Spleen (tissue), 11 donors: ENCODE measurements at regions not wholly inside any gene's neighbourhood (a gene's known extent, or its start where the extent isn't known, plus 50 kb on each side); places are given as distances from the start of the nearest gene placed in this dataset.
"Not testable (repeated sequence)": the region's sequence is repeated elsewhere in the genome, so short reads cannot be mapped to it uniquely, and the experiment has no call there.

Experiments
- DNase-seq: peaks from one replicate; pipeline ENCODE4 v3.0.0-alpha.2; 2020
- H3K27ac ChIP-seq, 8 donors: fragments of 200-600 bp; sonication (generic) in 7 of 8; 1 replicate in 4 of 8; 2 replicates in 4 of 8; pipeline versions ENCODE4 v1.5.0 to v1.8.0; 2016 to 2021; ENCODE audit warnings: inconsistent platforms in 4 of 8, mild to moderate bottlenecking in 4 of 8, moderate library complexity in 1 of 8
- H3K27me3 ChIP-seq, 7 donors: fragments of 200-600 bp; sonication (generic) in 6 of 7; replicated peaks in 1 of 7; 1 replicate in 4 of 7; 2 replicates in 3 of 7; pipeline versions ENCODE4 v1.5.0 to v1.8.0; 2016 to 2021; ENCODE audit warnings: inconsistent platforms in 3 of 7, mild to moderate bottlenecking in 1 of 7
- H3K36me3 ChIP-seq, 6 donors: fragments of 200-600 bp; sonication (generic) in 5 of 6; 1 replicate in 4 of 6; 2 replicates in 2 of 6; pipeline versions ENCODE4 v1.5.0 to v1.8.0; 2016 to 2021; ENCODE audit warnings: inconsistent platforms in 2 of 6
- H3K4me1 ChIP-seq, 6 donors: fragments of 200-600 bp; sonication (generic) in 5 of 6; 1 replicate in 3 of 6; 2 replicates in 3 of 6; pipeline versions ENCODE4 v1.5.0 to v1.8.0; 2016 to 2021; ENCODE audit warnings: inconsistent platforms in 3 of 6
- H3K4me3 ChIP-seq, 8 donors: fragments of 200-600 bp; sonication (generic) in 7 of 8; 1 replicate in 4 of 8; 2 replicates in 4 of 8; pipeline versions ENCODE4 v1.5.0 to v1.8.0; 2016 to 2021; ENCODE audit warnings: inconsistent platforms in 4 of 8, mild to moderate bottlenecking in 4 of 8, moderate library complexity in 2 of 8
- H3K9me3 ChIP-seq, 8 donors: fragments of 200-600 bp; sonication (generic) in 7 of 8; 1 replicate in 4 of 8; 2 replicates in 4 of 8; pipeline versions ENCODE4 v1.5.0 to v1.8.0; 2016 to 2021; ENCODE audit warnings: inconsistent platforms in 4 of 8
- POLR2A ChIP-seq, 3 donors: fragments of 450-650 bp; IDR thresholded peaks; one replicate each; pipeline ENCODE4 v1.5.1; 2017; ENCODE audit warnings: antibody characterized with exemption in 3 of 3, mild to moderate bottlenecking in 1 of 3
- POLR2AphosphoS5 ChIP-seq, 3 donors: sonication (generic); formaldehyde crosslinking; IDR thresholded peaks; one replicate each; pipeline ENCODE4 v1.5.1; 2017; ENCODE audit warnings: antibody characterized with exemption in 3 of 3
- WGBS, 5 donors: extraction: QIAGEN DNeasy Blood & Tissue Kit in 3 of 5; methylation state at CpG; one replicate each; pipeline versions ENCODE4 v1.1.5 to v1.1.7; 2013 to 2018; 5-methylcytosine and 5-hydroxymethylcytosine counted together
- intact Hi-C: fragments of 100-400 bp; cut with DNase I; formaldehyde crosslinking; loops from one replicate; pipeline ENCODE4 v1.15.0; 2023; ENCODE audit warnings: low total_unique reads
- TF ChIP-seq, protein P1 (sequence below), 11 experiments: fragments of 200-600 bp in 7 of 11; fragments of 450-650 bp in 4 of 11; sonication (generic) in 4 of 11; IDR thresholded peaks in 8 of 11; conservative IDR thresholded peaks in 3 of 11; 1 replicate in 7 of 11; 2 replicates in 4 of 11; pipeline versions ENCODE4 v1.4.0 to v1.8.0; 2016 to 2021; ENCODE audit warnings: antibody characterized with exemption in 11 of 11, inconsistent platforms in 4 of 11, mild to moderate bottlenecking in 1 of 11
- donor health status: healthy with polysubstance abuse.
- donor health status: DM: no; HTN: no; CAD: no; lungs with moderate emphysema.
- donor health status: DM: no; HTN: no; CAD: no.
- donor health status: Bipolar disorder and iron deficiency.
- donor health status: healthy.
- donor health status: DM: no; HTN: no; CAD: no.
- donor health status: DM: yes; HTN: yes; CAD: no.

DNA sequence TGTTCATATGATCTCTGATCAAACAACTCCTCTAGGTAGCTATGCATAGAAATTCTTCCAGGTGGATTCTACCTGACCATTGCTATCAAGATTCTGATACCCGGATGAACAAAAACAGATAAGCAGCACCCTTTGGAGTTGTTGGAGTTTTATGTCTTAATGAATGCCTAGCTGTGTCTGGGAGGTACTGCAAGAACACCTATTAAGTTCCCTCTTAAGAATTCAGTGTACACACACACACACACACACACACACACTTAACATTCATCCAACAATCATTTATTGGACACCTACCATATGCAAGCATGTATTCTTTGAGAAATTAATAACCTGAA, 58.1 kb upstream of the FNDC3B start:
- intact Hi-C loops = no loop called here
- WGBS, 5 donors = 86 to 94% (median 87%) methylated on average over 1 of the region's 1 CpG
- H3K4me3 ChIP-seq = no peak overlapping the region
- peak overlapping the region in 5 of 8 donors; percentile 31 to 85 (median 71) for H3K27ac ChIP-seq
- no peaks in the 10 kb centered on the region for H3K36me3 ChIP-seq
- no peaks in the 10 kb centered on the region for H3K27me3 ChIP-seq
- TF ChIP-seq POLR2A (IDR thresholded peaks at IDR 0.05) (no peak), POLR2AphosphoS5 (IDR thresholded peaks at IDR 0.05) (no peak)
- TF ChIP-seq, protein P1, sequence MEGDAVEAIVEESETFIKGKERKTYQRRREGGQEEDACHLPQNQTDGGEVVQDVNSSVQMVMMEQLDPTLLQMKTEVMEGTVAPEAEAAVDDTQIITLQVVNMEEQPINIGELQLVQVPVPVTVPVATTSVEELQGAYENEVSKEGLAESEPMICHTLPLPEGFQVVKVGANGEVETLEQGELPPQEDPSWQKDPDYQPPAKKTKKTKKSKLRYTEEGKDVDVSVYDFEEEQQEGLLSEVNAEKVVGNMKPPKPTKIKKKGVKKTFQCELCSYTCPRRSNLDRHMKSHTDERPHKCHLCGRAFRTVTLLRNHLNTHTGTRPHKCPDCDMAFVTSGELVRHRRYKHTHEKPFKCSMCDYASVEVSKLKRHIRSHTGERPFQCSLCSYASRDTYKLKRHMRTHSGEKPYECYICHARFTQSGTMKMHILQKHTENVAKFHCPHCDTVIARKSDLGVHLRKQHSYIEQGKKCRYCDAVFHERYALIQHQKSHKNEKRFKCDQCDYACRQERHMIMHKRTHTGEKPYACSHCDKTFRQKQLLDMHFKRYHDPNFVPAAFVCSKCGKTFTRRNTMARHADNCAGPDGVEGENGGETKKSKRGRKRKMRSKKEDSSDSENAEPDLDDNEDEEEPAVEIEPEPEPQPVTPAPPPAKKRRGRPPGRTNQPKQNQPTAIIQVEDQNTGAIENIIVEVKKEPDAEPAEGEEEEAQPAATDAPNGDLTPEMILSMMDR (IDR thresholded peaks at IDR 0.05 in 8 of 11, conservative IDR thresholded peaks at IDR 0.05 in 3 of 11) = no peak
- no peaks in the 10 kb centered on the region for H3K9me3 ChIP-seq
- DNase-seq = no peak
- peaks cover 0 to 94% (median 19%) of the 10 kb centered on the region in 6 donors for H3K4me1 ChIP-seq

DNA sequence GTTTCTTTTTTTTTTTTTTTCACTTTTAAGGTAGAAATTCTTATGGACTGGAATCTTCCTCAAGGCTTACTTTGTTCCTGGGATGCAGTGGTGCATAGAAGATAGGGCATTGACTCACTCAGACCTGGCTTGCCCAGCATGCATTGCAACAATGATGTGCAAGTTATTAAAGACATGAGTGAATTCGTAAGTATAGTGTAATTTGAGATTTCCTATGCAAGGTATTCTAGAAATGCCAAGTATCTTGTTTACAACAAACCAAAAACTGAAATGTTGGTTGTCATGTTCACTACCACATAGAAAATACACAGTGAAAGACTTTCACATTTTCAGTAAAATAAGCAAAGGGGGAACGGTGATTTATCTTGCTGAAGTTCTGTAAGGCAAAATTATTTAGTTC, 56.5 kb upstream of the FNDC3B start:
- peaks cover 0 to 86% (median 14%) of the 10 kb centered on the region in 6 donors for H3K4me1 ChIP-seq
- TF ChIP-seq, protein P1 (IDR thresholded peaks at IDR 0.05 in 8 of 11, conservative IDR thresholded peaks at IDR 0.05 in 3 of 11) = no peak
- TF ChIP-seq POLR2AphosphoS5 (IDR thresholded peaks at IDR 0.05) (no peak), POLR2A (IDR thresholded peaks at IDR 0.05) (no peak)
- 70 to 82% (median 71%) methylated on average over 2 of the region's 2 CpGs for WGBS, 5 donors

DNA sequence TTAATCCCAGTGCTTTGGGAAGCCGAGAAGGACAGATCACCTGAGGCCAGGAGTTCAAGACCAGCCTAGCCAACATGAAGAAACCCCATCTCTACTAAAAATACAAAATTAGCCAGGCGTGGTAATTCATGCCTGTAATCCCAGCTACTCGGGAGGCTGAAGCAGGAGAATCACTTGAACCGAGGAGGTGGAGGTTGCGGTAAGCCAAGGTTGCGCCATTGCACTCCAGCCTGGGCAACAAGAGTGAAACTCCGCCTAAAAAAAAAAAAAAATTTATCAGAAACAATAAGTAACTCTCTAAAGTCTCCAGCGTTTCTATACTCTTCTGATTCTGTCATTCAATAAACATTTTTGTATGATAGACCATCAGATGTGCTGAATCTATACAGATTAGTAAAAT, 55.7 kb upstream of the FNDC3B start:
- 59 to 84% (median 73%) methylated on average over 8 of the region's 8 CpGs for WGBS, 5 donors
- peaks cover 0 to 78% (median 14%) of the 10 kb centered on the region in 6 donors for H3K4me1 ChIP-seq
- H3K36me3 ChIP-seq, H3K27me3 ChIP-seq, H3K4me3 ChIP-seq, DNase-seq, H3K9me3 ChIP-seq, intact Hi-C loops: not testable (repeated sequence)
- H3K27ac ChIP-seq = peak overlapping the region in 4 of 8 donors; percentile 11 to 85 (median 50)

More for the DNA sequence above, 56.5 kb upstream of the FNDC3B start:
- intact Hi-C loops = no loop called here
- peak overlapping the region in 2 of 8 donors; percentile 84 to 85 for H3K27ac ChIP-seq
- no peaks in the 10 kb centered on the region for H3K36me3 ChIP-seq
- H3K9me3 ChIP-seq = no peaks in the 10 kb centered on the region
- H3K4me3 ChIP-seq = no peak overlapping the region
- no peaks in the 10 kb centered on the region for H3K27me3 ChIP-seq
- DNase-seq = no peak

DNA sequence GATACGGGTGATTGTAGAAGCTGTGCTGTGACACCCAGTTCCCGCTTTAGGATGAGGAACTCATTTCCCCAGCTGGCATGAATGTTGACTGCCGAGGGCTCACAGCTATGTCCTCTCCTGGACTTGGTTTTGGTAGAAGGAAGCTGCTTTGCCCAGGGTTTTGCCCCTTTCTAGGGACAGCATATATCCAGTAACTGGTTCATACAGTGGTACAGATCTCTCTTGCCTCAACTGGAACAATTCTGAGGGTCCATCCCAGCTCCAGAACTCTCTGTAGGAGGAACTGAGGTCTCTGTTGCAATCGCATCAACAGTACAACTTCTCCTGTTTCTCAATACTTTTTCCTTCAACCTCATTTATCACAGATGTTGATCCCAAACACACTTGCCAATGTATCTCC, 54.5 kb upstream of the FNDC3B start:
- WGBS, 5 donors = 36 to 77% (median 50%) methylated on average over 4 of the region's 4 CpGs
- no peaks in the 10 kb centered on the region for H3K27me3 ChIP-seq
- TF ChIP-seq POLR2AphosphoS5 (IDR thresholded peaks at IDR 0.05) = no peak
- no peak for TF ChIP-seq POLR2A (IDR thresholded peaks at IDR 0.05)
- TF ChIP-seq, protein P1 (IDR thresholded peaks at IDR 0.05 in 8 of 11, conservative IDR thresholded peaks at IDR 0.05 in 3 of 11) = no peak
- intact Hi-C loops = no loop called here
- no peak for DNase-seq
- peak overlapping the region in 1 of 8 donors; percentile 25 for H3K4me3 ChIP-seq
- no peaks in the 10 kb centered on the region for H3K9me3 ChIP-seq
- H3K27ac ChIP-seq = peak overlapping the region in 7 of 8 donors; percentile 29 to 85 (median 72)
- H3K4me1 ChIP-seq = peaks cover 0 to 66% (median 14%) of the 10 kb centered on the region in 6 donors
- no peaks in the 10 kb centered on the region for H3K36me3 ChIP-seq

GRCh38 chr3:171986176-171986575, 53.2 kb upstream of the FNDC3B start:
- H3K36me3 ChIP-seq = no peaks in the 10 kb centered on the region
- H3K4me3 ChIP-seq = no peak overlapping the region
- TF ChIP-seq POLR2A (IDR thresholded peaks at IDR 0.05) (no peak), POLR2AphosphoS5 (IDR thresholded peaks at IDR 0.05) (no peak)
- TF ChIP-seq, protein P1 (IDR thresholded peaks at IDR 0.05 in 8 of 11, conservative IDR thresholded peaks at IDR 0.05 in 3 of 11) = no peak
- DNase-seq = no peak
- peak overlapping the region in 6 of 8 donors; percentile 42 to 85 (median 78) for H3K27ac ChIP-seq
- H3K9me3 ChIP-seq = no peaks in the 10 kb centered on the region
- H3K27me3 ChIP-seq = no peaks in the 10 kb centered on the region
- 21 to 44% (median 40%) methylated on average over 3 of the region's 3 CpGs for WGBS, 5 donors
- peaks cover 0 to 53% (median 7%) of the 10 kb centered on the region in 6 donors for H3K4me1 ChIP-seq
- intact Hi-C loops = no loop called here
